Glutamatergic neuron (in vitro differentiated cells): ENCODE measurements at regions not wholly inside any gene's neighbourhood (a gene's known extent, or its start where the extent isn't known, plus 50 kb on each side); places are given as distances from the start of the nearest gene placed in this dataset.
A peak's percentile ranks its signal among the peaks of the same experiment; 100 is the strongest.

Source experiments
- DNase-seq: peaks from one replicate; pipeline ENCODE4 v3.0.0; 2022
- H3K27ac Mint-ChIP-seq: one replicate; pipeline ENCODE4 v1.8.0; 2020; ENCODE audit warnings: mild to moderate bottlenecking, mixed read lengths, inconsistent platforms; ENCODE audit not compliant: unreplicated experiment
- H3K27me3 Mint-ChIP-seq: one replicate; pipeline ENCODE4 v1.8.0; 2020; ENCODE audit warnings: mild to moderate bottlenecking, moderate library complexity, mixed read lengths, inconsistent platforms; ENCODE audit not compliant: unreplicated experiment
- H3K36me3 Mint-ChIP-seq: one replicate; pipeline ENCODE4 v1.8.0; 2020; ENCODE audit warnings: mild to moderate bottlenecking, mixed read lengths, inconsistent platforms; ENCODE audit not compliant: unreplicated experiment
- H3K4me1 Mint-ChIP-seq: one replicate; pipeline ENCODE4 v1.8.0; 2020; ENCODE audit warnings: mild to moderate bottlenecking, low read depth, mixed read lengths, inconsistent platforms; ENCODE audit not compliant: unreplicated experiment
- H3K4me3 Mint-ChIP-seq: one replicate; pipeline ENCODE4 v1.8.0; 2020; ENCODE audit warnings: mild to moderate bottlenecking, mixed read lengths, inconsistent platforms; ENCODE audit not compliant: unreplicated experiment
- H3K9me3 Mint-ChIP-seq: one replicate; pipeline ENCODE4 v1.8.0; 2020; ENCODE audit warnings: mild to moderate bottlenecking, moderate library complexity, mixed read lengths, inconsistent platforms; ENCODE audit not compliant: unreplicated experiment
- CTCF ChIP-seq: fragments of 200-600 bp; sonication (generic); IDR thresholded peaks from one replicate; pipeline ENCODE4 v1.5.0; 2021; ENCODE audit not compliant: partially characterized antibody, unreplicated experiment

GRCh38 chr4:181465826-181466225 is 777.4 kb upstream of the TENM3 start:
- H3K27me3 Mint-ChIP-seq, result no peaks in the 10 kb centered on the region
- H3K4me1 Mint-ChIP-seq, result no peaks in the 10 kb centered on the region
- H3K36me3 Mint-ChIP-seq, result no peaks in the 10 kb centered on the region
- DNase-seq, result no peak
- no peaks in the 10 kb centered on the region for H3K9me3 Mint-ChIP-seq
- H3K27ac Mint-ChIP-seq, result no peak overlapping the region
- H3K4me3 Mint-ChIP-seq, result no peak overlapping the region
- no peak for TF ChIP-seq CTCF

GRCh38 chr4:181468451-181468850 is 774.8 kb upstream of the TENM3 start:
- Mint-ChIP-seq H3K4me3 (no peak overlapping the region), H3K9me3 (peaks cover 3% of the 10 kb centered on the region), H3K4me1 (no peaks in the 10 kb centered on the region), H3K27ac (no peak overlapping the region), H3K27me3 (no peaks in the 10 kb centered on the region), H3K36me3 (no peaks in the 10 kb centered on the region)
- TF ChIP-seq CTCF, result no peak
- no peak for DNase-seq

GRCh38 chr4:181470306-181470705 is 772.9 kb upstream of the TENM3 start:
- DNase-seq, result no peak
- Mint-ChIP-seq H3K4me3 (no peak overlapping the region), H3K27ac (no peak overlapping the region), H3K4me1 (peaks cover 1% of the 10 kb centered on the region), H3K36me3 (no peaks in the 10 kb centered on the region), H3K27me3 (no peaks in the 10 kb centered on the region), H3K9me3 (peaks cover 3% of the 10 kb centered on the region)
- TF ChIP-seq CTCF, result no peak

- H3K4me1 Mint-ChIP-seq, result peaks cover 8% of the 10 kb centered on the region
- no peak overlapping the region for H3K27ac Mint-ChIP-seq
- H3K4me3 Mint-ChIP-seq, result no peak overlapping the region
- no peaks in the 10 kb centered on the region for H3K27me3 Mint-ChIP-seq
- no peak for DNase-seq
- no peaks in the 10 kb centered on the region for H3K36me3 Mint-ChIP-seq
- peaks cover 3% of the 10 kb centered on the region for H3K9me3 Mint-ChIP-seq
- no peak for TF ChIP-seq CTCF
Measured at GRCh38 chr4:181475359-181475758, 767.8 kb upstream of the TENM3 start.

DNA sequence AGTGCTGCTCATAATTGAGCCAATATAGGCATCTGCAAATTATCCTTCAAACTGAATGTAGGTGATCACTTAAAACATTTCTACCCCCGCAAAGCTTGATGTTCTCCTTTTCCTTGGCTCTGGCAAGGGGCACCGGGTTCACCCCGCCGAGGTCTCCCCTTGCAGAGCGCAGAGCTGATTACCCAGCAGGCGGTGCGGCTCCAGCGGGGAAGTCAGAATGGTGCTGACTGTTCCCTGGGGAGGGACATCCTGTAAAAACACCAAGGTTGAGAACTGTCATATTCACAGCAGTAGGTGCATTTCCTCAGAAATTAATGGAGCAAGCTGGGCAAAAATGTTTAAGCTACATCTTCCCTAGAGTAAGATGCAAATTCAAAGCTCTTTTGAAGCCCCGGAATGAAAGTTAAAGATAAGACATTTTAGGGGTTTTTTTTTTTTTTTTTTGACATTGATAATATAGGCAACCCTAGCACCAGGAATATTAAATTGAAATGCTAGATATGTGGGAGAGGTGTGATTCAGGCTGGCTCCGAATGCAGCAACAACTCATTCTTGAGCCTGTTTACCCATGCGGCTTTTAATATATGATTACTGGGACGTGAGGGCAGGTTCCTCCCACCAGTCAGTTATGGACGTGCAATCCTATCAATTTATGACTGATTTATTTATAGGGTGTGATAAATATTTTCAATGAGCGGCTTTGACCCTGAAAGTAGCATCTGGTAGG is 767.3 kb upstream of the TENM3 start:
- Mint-ChIP-seq H3K27ac (no peak overlapping the region), H3K4me1 (peaks cover 8% of the 10 kb centered on the region), H3K4me3 (no peak overlapping the region), H3K27me3 (no peaks in the 10 kb centered on the region), H3K9me3 (peaks cover 3% of the 10 kb centered on the region), H3K36me3 (no peaks in the 10 kb centered on the region)
- DNase-seq, result peak; percentile 33
- no peak for TF ChIP-seq CTCF
